NCI-H2227 treated with DMSO at 0.1 percent for 48 hours (cell line): ENCODE measurements at regions not wholly inside any gene's neighbourhood (a gene's known extent, or its start where the extent isn't known, plus 50 kb on each side); places are given as distances from the start of the nearest gene placed in this dataset.
"Not testable (repeated sequence)": the region's sequence is repeated elsewhere in the genome, so short reads cannot be mapped to it uniquely, and the experiment has no call there.

Experiments used
- DNase-seq: peaks from one replicate; lab custom pipeline; 2025; lab: John Stamatoyannopoulos, UW

DNA sequence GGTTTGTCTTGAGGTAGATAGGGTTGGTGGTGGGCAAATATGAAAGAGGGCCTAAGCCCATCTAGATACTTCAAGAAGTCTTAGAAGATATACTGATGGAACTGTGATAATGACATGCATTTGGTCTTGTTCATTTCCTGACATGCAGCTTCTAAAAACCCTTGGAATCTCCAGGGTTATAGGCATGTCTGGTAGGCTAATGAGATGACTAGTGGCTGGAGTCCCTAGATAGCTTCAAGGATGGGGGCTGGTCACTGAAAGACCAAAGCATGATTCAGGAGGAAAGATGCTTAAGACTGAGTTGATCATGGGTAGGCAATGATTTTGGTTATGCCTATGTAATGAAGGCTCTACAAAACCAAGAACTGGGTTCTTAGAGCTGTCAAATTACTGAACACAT is 217.9 kb upstream of the MOCS1 start:
- no peak for DNase-seq

DNA sequence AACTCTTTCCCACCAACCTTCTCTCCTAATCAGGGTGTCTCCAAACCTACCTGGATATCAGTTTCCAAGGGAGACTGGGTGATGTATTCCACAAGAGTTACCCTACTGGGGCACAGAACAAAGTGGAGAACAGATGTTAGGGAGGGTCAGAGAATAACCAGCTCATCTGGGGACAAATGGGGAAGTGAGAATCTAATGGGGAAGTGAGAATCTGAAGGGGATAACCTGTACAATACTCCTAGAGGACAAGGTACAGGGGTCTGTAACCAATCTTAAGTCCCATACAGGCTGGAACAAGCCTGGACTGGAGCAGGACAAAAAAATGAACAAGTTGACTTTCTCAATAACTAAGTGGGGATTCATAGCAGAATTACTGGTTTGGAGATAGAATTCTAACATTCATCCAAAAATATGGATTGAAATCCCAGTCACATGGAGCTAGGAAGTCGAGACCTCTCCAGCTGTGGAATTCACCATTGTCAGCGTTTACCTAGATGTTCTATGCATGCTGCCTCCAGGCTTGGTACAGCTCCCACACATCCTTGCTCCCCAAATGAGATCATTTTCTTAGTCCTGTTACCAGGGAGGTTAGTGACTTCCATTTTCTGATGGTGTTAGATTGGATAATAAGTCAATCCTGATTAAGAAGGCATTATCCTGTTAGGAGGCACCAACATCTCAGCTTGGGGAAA is 214.8 kb upstream of the MOCS1 start:
- no peak for DNase-seq

DNA sequence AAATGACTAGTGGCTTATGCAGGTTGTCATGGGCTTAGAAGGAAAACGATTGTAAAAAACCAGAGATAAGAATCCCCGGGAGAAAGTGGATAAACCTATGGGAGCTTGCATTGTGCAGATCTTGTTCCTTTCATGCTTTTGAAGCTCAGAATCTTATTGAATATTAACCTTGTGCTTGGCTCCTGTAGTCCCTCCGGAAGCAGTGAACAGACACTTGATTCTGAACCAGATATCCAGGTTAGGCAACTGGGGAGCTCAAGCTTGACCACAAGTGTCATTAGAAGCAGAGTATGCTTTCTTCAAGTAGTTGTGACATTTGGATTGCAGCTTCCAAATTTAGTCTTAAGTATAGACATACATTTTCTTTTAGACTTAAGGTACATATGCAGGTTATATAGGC is 212.6 kb upstream of the MOCS1 start:
- DNase-seq: no peak

DNA sequence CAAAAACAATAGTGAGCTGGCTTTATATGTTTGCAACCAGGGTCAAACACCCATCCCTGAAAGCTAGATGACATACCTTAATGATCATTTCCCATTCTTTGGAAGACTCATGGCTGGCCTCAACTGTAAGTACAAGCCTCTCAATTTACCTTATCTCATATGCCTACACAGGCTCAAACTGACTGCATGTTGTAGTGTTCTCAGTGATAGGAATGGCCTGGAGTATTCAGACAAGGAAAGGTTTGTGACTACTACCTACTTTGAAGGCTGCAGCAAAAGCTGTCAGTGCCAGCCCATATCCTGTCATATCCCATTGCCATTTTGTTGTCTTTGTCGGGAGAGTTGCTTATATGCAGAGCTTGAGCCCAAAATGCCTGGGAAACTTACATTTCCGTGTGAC is 205.2 kb upstream of the MOCS1 start:
- DNase-seq: no peak

DNA sequence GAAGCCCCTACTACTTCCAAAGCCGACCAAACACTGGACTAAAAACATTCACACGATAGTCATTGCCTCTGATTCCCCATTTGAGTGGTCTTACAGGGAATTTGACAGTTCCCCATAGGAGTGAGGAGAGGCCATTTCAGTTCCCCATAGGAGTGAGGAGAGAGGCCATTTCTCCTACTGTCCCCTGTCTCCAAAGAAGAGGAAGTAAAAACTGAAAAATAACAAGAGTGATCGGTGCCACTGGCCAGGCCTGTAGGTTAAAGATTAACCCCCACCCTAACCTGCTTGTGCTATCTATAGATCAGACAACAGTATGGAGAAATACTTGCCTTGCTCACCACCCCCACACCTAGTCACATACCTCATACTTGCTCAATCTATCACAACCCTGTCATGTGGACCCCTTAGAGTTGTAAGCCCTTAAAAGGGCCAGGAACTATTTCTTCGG is 204.0 kb upstream of the MOCS1 start:
- DNase-seq: no peak

DNA sequence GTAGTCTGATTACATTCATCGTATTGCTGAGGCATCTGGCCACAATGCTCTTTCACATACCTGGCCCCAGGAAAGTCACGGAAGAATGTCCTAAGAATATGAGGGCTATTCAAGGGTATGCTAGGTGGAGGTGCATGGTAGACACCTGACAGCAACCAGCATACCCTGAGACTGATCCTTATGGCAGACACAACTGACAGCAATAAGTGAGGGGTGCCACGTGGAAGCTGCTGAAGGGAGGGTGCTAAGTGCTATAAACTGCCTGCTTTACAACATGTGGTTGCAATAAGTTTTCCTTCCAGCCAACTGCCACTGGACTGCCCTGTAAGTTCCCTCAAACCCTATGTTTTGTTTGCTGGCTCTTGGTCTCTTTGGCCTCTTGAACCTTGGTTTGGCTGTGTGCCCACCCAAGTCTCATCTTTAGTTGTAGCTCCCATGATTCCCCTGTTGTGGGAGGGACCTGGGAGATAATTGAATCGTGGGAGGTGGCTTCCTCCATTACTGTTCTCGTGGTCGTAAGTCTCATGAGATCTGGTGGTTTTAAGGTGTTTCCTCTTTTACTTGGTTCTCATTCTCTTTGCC is 201.3 kb upstream of the MOCS1 start:
- no peak for DNase-seq

DNA sequence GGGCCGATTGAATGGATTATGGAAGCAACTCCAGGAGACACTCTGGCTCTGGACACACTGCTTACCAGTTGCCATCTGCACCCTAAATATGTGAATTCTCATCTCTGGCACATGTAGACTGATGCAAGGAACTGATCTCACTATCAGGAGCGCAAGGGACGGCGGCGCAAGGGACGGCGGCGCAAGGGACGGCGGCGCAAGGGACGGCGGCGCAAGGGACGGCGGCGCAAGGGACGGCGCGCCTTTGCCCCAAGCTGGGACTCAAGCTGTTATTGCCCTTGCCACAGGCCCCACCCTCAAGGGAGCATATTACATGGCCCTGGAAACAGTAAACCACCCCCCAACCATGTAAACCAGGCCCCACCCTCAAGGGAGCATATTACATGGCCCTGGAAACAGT is 199.7 kb upstream of the MOCS1 start:
- DNase-seq: not testable (repeated sequence)

DNA sequence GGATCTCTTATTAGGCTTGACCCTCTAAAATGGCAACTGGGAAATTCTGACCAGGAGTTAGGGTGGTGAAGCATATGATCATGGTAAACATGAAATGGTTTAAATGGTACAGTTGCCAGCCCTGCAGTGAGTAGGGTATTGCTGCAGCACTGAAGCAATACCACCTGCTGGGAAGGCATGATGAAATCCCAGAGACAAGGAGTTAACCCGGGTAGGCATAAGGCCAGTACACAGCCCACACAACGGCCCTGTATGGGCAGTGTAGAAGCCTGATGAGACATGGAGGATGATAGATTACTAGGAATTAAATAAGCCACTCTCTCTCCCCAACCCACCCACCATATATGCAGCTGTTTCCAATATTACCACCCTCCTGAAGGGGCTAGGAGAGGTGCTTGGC is 197.4 kb upstream of the MOCS1 start:
- no peak for DNase-seq

DNA sequence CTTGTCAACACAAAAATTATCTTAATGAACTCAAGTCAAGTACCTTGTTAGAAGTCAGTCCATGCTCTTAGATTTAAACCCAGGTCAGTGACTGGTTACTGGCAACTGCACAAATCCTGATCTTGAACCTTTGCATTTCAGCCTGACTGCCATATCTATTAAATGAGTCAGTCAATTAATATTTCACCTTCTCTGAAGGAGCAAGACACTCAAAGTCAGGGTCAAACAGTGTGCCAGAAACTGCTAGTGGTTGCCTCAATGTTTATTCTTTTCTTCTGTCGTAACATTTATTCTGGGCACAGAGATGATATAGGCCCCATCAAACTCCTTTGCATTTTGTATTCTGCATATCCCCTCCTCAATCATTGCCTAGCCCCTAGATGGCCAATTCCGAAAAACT is 193.9 kb upstream of the MOCS1 start:
- no peak for DNase-seq

DNA sequence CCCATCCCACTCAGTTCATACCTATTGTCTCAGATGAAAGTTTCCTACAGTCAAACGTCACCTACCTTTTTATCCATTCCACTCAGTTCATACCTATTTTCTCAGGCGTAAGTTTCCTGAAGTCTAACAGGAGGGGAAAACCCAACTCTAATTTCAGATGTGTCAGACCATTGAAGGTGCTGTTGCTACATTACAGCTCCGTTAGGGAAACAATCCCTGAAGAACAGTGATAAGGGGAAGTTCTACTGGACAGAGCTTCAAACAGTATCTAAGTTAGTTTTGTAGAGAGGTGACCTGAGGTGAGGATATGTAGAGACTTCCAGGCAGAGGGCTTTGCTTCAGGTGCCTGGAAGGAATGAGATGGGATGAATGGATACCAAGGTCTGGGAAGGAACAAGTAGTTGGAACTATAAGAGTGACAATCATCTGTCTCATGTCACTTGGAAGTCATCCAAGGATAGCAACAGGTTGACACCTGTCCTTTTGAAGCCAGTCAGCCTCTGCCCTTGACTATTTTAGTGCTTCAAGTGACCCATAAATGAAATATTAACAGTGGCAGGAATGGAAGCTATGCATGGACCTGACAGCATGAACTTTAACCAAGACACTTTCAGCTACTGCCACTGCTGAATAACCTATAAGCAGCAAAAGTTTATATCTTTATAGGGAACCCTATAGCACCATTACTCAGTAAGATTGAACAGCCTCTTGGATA is 191.6 kb upstream of the MOCS1 start:
- no peak for DNase-seq

DNA sequence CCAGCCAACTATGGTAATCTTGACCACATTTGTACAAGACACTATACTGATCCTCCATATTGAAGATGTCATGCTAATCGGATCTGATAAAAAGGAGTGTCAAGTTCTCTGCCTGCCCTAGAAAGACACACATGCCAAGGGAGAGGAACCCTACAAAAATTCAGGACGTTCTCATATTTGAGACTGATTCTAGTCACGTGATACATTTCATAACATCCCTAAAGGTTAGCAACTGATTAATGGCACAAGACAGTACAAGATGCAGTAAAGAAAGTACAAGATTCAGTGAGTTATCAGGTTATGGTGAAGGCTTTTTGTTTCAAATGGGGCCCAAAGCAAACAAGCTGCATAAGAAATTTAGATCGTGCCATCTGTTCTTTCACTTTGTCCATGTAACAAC is 190.7 kb upstream of the MOCS1 start:
- DNase-seq: no peak

DNA sequence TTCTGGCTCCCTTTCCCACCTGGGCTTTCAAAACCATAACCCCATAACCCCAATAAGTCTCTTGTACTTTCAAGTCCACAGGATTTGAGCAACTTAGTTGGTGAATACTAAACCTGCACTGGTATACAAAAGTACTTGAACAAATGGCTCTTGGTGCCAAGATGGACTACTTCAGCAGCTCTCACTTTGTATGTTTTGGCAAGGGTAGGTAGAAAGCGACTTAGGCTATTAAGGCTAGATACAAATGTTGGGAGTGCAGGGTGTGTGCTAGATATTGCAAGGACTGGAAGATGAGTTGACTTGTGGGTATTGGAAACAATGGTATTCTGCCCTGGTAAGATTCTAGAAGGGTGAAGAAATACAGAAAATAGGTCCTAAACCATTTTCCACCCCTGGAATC is 182.6 kb upstream of the MOCS1 start:
- DNase-seq: no peak

DNA sequence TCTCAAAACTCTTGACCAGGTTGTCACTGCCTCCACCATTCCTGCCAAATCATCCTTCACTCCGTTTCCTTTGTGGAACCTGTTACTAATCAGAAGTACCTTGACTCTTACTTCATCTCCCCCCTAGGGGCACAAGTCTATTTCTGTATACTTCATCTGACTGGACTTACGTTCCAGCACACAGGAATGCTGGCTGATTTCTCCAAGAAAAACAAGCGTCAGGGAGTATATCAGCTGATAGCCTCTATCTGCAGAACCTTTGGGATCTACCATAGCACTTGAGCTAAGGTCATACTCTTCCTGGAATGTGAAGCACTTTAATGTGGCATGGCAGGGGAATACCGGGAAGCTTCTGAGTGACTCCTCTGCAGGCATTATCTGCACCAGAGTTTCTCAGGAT is 178.1 kb upstream of the MOCS1 start:
- DNase-seq: no peak

DNA sequence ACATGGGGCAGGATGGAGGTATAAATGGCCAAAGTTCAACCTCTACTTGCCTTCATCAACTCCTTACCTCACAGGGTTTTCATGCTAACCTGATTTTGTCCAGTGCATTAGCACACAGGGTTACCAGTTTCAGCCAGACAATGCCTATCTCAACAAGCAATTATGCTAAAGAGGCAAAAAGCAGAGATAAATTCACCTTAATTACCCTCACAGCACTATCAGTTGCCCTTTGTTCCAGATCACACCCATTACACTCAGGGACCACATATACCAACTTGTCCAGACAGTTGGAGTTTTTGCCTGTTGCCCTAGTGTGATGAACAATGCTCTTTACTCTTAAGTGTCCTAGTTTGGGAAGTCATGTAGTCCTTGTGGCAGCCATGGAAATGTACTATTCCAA is 174.5 kb upstream of the MOCS1 start:
- DNase-seq: no peak

DNA sequence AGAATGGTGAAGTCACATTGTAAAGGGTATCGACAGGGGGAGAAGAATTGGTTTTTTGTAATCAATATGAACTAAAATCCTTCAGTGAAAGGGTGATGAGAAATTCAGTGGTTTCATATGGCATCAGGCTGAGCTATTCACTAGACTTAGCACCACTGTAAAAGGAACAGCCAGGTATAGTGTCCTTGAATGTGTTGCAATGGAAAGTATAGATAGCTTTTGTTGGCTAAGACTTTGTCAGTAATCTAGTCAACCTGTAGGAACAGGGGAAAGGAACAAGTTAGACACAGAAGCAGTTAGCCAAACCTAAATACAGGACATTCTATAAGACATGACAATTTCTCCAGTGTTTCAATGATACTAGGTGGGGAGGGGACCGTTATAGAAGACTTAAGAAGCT is 172.6 kb upstream of the MOCS1 start:
- DNase-seq: no peak

DNA sequence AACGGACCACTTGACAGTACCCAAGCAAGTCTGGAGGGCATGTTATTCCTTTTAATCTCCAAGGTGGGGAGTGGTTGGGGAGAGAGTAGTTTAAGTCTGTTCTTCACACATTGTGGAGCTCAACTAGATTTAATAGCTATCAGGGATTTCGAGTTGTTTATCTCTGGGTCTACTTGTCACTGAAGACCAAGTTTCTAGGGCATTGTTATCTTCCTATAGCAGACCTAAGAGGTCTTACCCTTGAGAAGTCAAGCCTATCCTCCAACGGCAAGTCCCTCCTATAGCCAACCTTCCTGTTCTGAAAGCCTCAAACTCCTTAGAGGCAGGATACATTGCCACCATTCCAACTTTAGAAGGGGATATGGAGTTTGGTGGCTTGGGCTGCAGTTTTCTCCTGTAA is 164.5 kb upstream of the MOCS1 start:
- no peak for DNase-seq

DNA sequence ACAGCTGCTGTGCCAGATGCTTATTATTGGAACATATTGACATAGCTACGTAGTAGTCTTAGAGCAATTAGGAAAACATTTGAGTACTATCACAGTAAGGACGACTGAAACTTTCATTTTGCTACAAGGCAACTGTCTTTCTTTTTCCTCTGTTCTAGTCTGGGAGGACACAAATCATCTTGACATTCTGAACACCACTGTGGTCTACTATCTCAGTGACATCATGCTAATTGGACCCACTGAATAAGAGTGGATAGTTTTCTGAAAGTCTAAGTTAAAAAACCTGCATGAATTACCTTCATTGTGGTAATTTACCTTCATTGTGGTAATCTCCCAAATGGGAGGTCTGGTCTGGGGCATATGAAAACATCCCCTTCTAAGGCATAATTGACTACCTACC is 163.3 kb upstream of the MOCS1 start:
- no peak for DNase-seq

DNA sequence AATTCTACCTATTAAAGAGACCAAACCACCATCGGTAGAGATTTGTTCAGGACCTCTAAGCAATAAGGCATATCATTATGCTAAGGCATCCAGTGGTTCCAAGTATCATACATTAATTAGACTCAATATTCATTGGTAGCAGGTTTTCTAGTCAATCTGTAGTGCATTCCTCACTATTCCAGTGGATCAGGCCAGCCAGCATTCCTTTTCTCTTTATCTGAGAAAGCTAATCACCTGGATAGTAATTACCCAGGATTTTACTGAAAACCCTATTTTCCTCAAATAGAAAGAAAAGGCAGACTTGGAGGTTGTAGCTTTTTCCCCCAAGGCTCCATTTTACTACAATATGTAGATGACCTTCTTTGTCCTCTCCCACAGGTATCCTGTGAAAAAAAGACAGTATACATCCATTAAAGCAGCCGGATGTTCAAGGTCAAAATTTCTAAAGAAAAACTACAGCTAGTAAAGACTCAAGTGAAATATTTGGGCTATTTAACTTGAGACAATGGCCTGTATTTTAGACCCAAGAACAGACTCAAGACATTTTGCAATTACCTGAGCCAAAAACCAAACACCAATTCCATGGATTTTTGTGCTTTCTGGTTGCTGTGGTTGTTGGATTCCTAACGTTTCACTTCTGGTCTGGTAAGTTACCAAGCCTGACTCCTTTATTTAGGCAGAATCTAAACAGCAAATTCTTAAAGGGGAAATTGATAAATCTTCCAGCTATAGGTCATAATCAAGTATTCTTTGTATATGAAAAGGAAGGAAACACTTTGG is 149.1 kb upstream of the MOCS1 start:
- DNase-seq: no peak

DNA sequence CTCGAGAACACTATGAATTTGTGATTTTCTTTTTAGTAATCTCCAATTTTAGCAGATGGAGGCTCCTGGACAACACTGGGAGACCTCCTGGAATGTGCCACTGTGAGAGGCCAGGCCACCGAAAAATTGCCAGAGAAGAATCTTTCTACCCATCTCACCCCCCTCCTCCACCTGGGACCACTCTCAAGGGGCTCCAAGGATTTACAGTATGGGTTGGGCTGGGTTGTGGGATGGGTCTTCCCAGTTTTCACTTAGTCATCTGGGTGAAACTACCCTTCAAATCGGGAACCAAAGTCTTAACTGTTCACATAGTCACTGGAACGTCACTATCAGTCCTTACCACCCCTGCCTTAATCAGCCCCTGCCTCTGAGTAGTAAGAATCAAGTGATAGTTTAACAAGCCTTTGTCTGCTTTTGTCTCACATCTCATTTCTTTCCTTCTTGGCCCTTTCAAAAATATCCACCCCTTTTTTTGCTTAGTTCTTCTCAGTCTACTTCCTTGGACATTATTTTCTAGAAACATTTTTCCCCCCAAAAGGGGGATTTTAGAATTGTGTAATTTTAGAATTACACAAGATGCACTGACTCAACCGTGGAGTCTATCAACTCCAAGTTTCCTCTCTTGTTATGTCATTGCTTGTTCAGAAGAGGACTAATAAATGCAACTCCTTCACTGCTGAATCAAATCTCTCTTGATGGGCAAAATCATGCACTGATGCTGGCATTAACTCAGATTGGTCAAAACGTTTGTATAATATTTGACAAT is 148.2 kb upstream of the MOCS1 start:
- DNase-seq: no peak

DNA sequence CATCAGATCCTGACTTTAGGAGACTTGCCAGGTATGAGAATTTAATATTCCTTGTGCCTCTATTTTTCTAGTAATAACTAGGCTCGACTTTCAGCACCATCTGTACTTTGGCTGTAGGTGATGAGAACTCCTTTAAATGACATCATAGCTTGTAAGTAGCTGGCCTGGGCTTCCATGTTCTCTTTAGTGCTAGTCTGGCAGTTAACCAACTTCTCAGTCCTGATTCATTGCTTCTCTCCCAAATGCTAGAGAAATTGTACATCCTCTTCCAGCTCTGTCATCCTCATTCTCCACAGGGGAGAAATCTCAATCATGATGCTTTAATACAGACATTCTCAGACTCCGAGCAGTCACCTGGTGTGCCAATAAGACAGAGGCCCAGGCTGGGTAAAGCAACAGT is 143.5 kb upstream of the MOCS1 start:
- DNase-seq: no peak

DNA sequence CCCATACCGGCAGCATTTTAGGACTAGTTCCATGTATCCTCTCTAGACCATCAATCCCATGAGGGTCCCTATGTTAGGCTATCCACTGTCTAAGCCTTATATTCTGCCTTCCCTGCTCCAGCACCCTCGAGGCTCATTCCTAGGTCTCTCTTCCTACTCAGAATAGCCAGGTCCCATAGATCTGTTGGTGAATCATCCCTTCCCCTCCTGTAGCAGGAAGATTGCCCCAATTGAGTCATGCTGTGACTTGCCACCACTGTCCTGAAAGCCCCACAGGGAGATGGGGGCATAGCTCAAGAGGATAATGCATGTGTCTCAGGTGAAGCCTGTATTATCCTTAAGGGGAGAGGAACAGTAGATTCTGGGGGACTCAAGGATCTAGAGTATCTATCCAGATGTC is 143.1 kb upstream of the MOCS1 start:
- DNase-seq: no peak

DNA sequence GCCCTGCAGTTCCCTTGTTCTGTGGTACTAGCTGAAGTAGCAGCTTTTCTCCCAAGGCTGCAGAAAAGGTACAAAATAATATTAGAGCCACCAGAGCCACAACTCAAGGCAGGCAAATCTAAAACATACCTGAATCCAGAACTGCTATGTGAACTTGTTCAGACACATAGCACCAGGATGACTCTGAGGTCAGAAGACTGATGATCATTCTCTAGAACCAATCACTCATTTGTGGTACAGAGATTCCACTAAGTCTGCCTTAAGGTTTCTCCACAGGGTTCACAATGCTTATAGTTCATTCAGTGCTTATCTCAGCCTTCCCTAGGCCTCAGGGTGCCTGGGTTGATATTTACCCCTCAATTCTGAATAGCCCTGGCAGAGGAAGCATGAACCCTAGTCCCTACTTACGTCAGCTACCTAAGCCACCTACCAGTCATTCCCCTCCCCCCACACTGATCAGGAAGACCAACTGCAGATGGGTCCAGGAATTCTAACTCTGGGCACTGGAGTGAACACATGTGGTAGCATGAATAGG is 140.9 kb upstream of the MOCS1 start:
- no peak for DNase-seq
